ENCODE measurements at regions not wholly inside any gene's neighbourhood (a gene's known extent, or its start where the extent isn't known, plus 50 kb on each side); places are given as distances from the start of the nearest gene placed in this dataset.

DNA sequence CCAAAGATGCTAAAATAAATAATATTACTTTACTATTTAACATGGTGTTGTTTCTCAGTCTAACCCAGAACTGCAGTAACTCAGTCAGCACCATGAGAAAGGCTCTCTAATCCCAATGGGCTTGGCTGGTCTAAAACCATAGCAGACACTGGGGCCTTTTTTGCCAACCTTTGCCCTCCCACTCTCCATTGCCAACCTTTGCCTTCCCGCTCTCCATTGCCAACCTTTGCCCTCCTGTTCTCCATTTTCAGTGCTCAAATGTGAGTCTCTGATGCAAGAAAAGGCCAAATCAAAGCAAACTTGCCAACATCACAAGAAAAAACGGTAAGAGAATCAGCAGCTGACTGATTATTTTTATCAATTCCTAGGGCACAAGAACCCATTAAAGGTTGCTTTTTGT is 1681.2 kb downstream of the SLITRK5 start:
- Histone ChIP-seq H3K27ac (no peak overlapping the region), H3K27me3 (no peaks in the 10 kb centered on the region), H3K4me3 (no peak overlapping the region), H3K4me1 (no peaks in the 10 kb centered on the region), H3K36me3 (no peaks in the 10 kb centered on the region), H3K9me3 (no peaks in the 10 kb centered on the region)
- DNase-seq (ENCODE audit: low spot score in 2 of 2): no peak
- intact Hi-C loops (cut with DNase I; ENCODE audit: low total_unique reads): no loop called here
- TF ChIP-seq POLR2A (IDR thresholded peaks at IDR 0.05) (no peak), POLR2AphosphoS5 (IDR thresholded peaks at IDR 0.05) (no peak)
- TF ChIP-seq, protein P1, sequence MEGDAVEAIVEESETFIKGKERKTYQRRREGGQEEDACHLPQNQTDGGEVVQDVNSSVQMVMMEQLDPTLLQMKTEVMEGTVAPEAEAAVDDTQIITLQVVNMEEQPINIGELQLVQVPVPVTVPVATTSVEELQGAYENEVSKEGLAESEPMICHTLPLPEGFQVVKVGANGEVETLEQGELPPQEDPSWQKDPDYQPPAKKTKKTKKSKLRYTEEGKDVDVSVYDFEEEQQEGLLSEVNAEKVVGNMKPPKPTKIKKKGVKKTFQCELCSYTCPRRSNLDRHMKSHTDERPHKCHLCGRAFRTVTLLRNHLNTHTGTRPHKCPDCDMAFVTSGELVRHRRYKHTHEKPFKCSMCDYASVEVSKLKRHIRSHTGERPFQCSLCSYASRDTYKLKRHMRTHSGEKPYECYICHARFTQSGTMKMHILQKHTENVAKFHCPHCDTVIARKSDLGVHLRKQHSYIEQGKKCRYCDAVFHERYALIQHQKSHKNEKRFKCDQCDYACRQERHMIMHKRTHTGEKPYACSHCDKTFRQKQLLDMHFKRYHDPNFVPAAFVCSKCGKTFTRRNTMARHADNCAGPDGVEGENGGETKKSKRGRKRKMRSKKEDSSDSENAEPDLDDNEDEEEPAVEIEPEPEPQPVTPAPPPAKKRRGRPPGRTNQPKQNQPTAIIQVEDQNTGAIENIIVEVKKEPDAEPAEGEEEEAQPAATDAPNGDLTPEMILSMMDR (IDR thresholded peaks at IDR 0.05): no peak

DNA sequence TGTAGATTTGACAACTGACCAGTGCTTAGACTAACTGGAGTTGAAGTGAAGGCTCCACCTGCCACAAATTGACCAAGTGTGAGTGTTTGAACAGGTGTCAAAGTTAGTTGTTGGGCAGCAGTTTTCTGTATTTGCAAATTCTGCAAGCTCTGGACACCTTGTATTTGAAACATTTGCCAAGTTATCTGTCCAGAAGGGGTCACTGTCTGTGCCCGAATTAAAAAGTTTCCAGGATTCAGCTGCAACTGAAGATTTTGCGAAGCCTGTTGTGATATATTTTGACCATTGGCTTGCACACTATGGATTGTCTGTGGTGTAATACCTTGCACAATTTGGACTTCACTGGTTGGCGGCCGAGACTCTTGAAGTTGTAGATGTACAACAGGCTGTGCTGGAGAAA is 1690.7 kb downstream of the SLITRK5 start:
- Histone ChIP-seq H3K27ac (no peak overlapping the region), H3K27me3 (no peaks in the 10 kb centered on the region), H3K4me1 (no peaks in the 10 kb centered on the region), H3K9me3 (no peaks in the 10 kb centered on the region), H3K4me3 (no peak overlapping the region), H3K36me3 (no peaks in the 10 kb centered on the region)
- intact Hi-C loops (cut with DNase I; ENCODE audit: low total_unique reads): loop anchor here (10.0 kb wide), 1 partner anchor 903 kb away; no protein-coding TSS in a partner anchor
- TF ChIP-seq POLR2A (IDR thresholded peaks at IDR 0.05) (no peak), POLR2AphosphoS5 (IDR thresholded peaks at IDR 0.05) (no peak)
- TF ChIP-seq, protein P1 (IDR thresholded peaks at IDR 0.05): no peak
- DNase-seq (ENCODE audit: low spot score in 2 of 2): no peak

- intact Hi-C loops (cut with DNase I; ENCODE audit: low total_unique reads): loop anchor here (10.0 kb wide), 1 partner anchor 902 kb away; no protein-coding TSS in a partner anchor
- TF ChIP-seq POLR2AphosphoS5 (IDR thresholded peaks at IDR 0.05) (no peak), POLR2A (IDR thresholded peaks at IDR 0.05) (no peak)
- TF ChIP-seq, protein P1 (IDR thresholded peaks at IDR 0.05): no peak
- Histone ChIP-seq H3K4me3 (no peak overlapping the region), H3K27me3 (no peaks in the 10 kb centered on the region), H3K36me3 (no peaks in the 10 kb centered on the region), H3K4me1 (no peaks in the 10 kb centered on the region), H3K27ac (no peak overlapping the region), H3K9me3 (no peaks in the 10 kb centered on the region)
- no peak for DNase-seq (ENCODE audit: low spot score in 2 of 2)
Measured at GRCh38 chr13:89363144-89363543, 1692.0 kb downstream of the SLITRK5 start.

GRCh38 chr13:89372193-89372592 is 1701.0 kb downstream of the SLITRK5 start:
- H3K27me3 ChIP-seq: no peaks in the 10 kb centered on the region
- DNase-seq (ENCODE audit: low spot score in 2 of 2): no peak
- H3K9me3 ChIP-seq: no peaks in the 10 kb centered on the region
- no peak overlapping the region for H3K27ac ChIP-seq
- peaks cover 3% of the 10 kb centered on the region for H3K36me3 ChIP-seq
- H3K4me1 ChIP-seq: no peaks in the 10 kb centered on the region
- intact Hi-C loops (cut with DNase I; ENCODE audit: low total_unique reads): no loop called here
- H3K4me3 ChIP-seq: no peak overlapping the region
- TF ChIP-seq POLR2AphosphoS5 (IDR thresholded peaks at IDR 0.05) (no peak), POLR2A (IDR thresholded peaks at IDR 0.05) (no peak)
- TF ChIP-seq, protein P1 (IDR thresholded peaks at IDR 0.05): no peak

- no peaks in the 10 kb centered on the region for H3K9me3 ChIP-seq
- TF ChIP-seq POLR2A (IDR thresholded peaks at IDR 0.05) (no peak), POLR2AphosphoS5 (IDR thresholded peaks at IDR 0.05) (no peak)
- TF ChIP-seq, protein P1 (IDR thresholded peaks at IDR 0.05): no peak
- H3K27me3 ChIP-seq: no peaks in the 10 kb centered on the region
- no peak overlapping the region for H3K27ac ChIP-seq
- H3K36me3 ChIP-seq: peaks cover 3% of the 10 kb centered on the region
- no peaks in the 10 kb centered on the region for H3K4me1 ChIP-seq
- intact Hi-C loops (cut with DNase I; ENCODE audit: low total_unique reads): no loop called here
- no peak overlapping the region for H3K4me3 ChIP-seq
- DNase-seq (ENCODE audit: low spot score in 2 of 2): no peak
Measured at GRCh38 chr13:89375839-89376238, 1704.7 kb downstream of the SLITRK5 start.
